Sigmoid colon (tissue), 4 donors: ENCODE measurements at regions not wholly inside any gene's neighbourhood (a gene's known extent, or its start where the extent isn't known, plus 50 kb on each side); places are given as distances from the start of the nearest gene placed in this dataset.

Source experiments
- CTCF ChIP-seq, 4 experiments: fragments of 450-650 bp in 3 of 4; fragments of 200-600 bp in 1 of 4; IDR thresholded peaks; one replicate each; pipeline ENCODE4 v1.5.1; 2016 to 2019; ENCODE audit warnings: antibody characterized with exemption in 4 of 4, mild to moderate bottlenecking in 3 of 4, moderate library complexity in 2 of 4
- POLR2A ChIP-seq, 2 donors: fragments of 450-650 bp; IDR thresholded peaks; one replicate each; pipeline ENCODE4 v1.6.1; 2016; ENCODE audit warnings: antibody characterized with exemption in 2 of 2, mild to moderate bottlenecking in 2 of 2, moderate library complexity in 2 of 2
- POLR2AphosphoS5 ChIP-seq, 4 donors: sonication (generic); formaldehyde crosslinking; IDR thresholded peaks; one replicate each; pipeline ENCODE4 v1.6.1; 2017; ENCODE audit warnings: antibody characterized with exemption in 4 of 4

GRCh38 chr10:52633266-52633665, 139.3 kb downstream of the MBL2 start:
- TF ChIP-seq POLR2A (IDR thresholded peaks at IDR 0.05) (no peak), CTCF (IDR thresholded peaks at IDR 0.05) (no peak), POLR2AphosphoS5 (IDR thresholded peaks at IDR 0.05) (no peak)
